Keratinocyte (primary cell): ENCODE measurements at regions not wholly inside any gene's neighbourhood (a gene's known extent, or its start where the extent isn't known, plus 50 kb on each side); places are given as distances from the start of the nearest gene placed in this dataset.

Source experiments
- DNase-seq: peaks from one replicate; pipeline ENCODE4 v3.0.0-alpha.2; 2011; ENCODE audit warnings: low read depth, missing footprints, low spot score
- FAIRE-seq: peaks from 2 replicates; lab custom pipeline; 2011; peaks lifted over from hg19 to GRCh38; lab: Jason Lieb, UNC
- H2AFZ ChIP-seq: 2 replicates; pipeline ENCODE4 v1.6.0; 2012; ENCODE audit warnings: low read length, control low read depth, inconsistent platforms; ENCODE audit not compliant: control insufficient read depth
- H3K27ac ChIP-seq: 2 replicates; pipeline ENCODE4 v1.5.1; 2011; ENCODE audit warnings: low read length; ENCODE audit not compliant: control insufficient read depth, insufficient read depth
- H3K27me3 ChIP-seq: 3 replicates; pipeline ENCODE4 v1.6.0; 2011; ENCODE audit warnings: low read length; ENCODE audit not compliant: control insufficient read depth, insufficient read depth; ENCODE audit errors: extremely low read depth
- H3K36me3 ChIP-seq, 2 experiments: 2 replicates in 1 of 2; 3 replicates in 1 of 2; pipeline ENCODE4 v1.5.1; 2011; ENCODE audit warnings: low read length in 2 of 2, mild to moderate bottlenecking in 1 of 2; ENCODE audit not compliant: control insufficient read depth in 2 of 2, insufficient read depth in 2 of 2; ENCODE audit errors: extremely low read depth in 1 of 2
- H3K4me1 ChIP-seq: 3 replicates; pipeline ENCODE4 v1.5.1; 2011; ENCODE audit warnings: low read length; ENCODE audit not compliant: control insufficient read depth, insufficient read depth; ENCODE audit errors: extremely low read depth
- H3K4me2 ChIP-seq: 3 replicates; pipeline ENCODE4 v1.6.0; 2011; ENCODE audit warnings: low read depth, low read length; ENCODE audit not compliant: control insufficient read depth, insufficient read depth; ENCODE audit errors: extremely low read depth
- H3K4me3 ChIP-seq, 3 experiments: fragments of 200-600 bp in 1 of 3; sonication (generic) in 1 of 3; 2 replicates in 2 of 3; 3 replicates in 1 of 3; pipeline ENCODE4 v1.5.1; 2011 to 2016; ENCODE audit warnings: low read length in 3 of 3, mild to moderate bottlenecking in 3 of 3, control low read depth in 2 of 3, inconsistent platforms in 1 of 3, low read depth in 1 of 3, mixed read lengths in 1 of 3, mixed run types in 1 of 3, moderate library complexity in 1 of 3; ENCODE audit not compliant: control insufficient read depth in 2 of 3, insufficient read depth in 2 of 3; ENCODE audit errors: extremely low read depth in 1 of 3
- H3K79me2 ChIP-seq: 2 replicates; pipeline ENCODE4 v1.6.0; 2012; ENCODE audit warnings: low read length; ENCODE audit not compliant: control insufficient read depth, insufficient read depth
- H3K9ac ChIP-seq: 3 replicates; pipeline ENCODE4 v1.6.0; 2011; ENCODE audit warnings: low read length; ENCODE audit not compliant: control insufficient read depth, insufficient read depth; ENCODE audit errors: extremely low read depth
- H3K9me1 ChIP-seq: 3 replicates; pipeline ENCODE4 v1.6.0; 2011; ENCODE audit warnings: low read length; ENCODE audit not compliant: control insufficient read depth, insufficient read depth; ENCODE audit errors: extremely low read depth
- H3K9me3 ChIP-seq: 2 replicates; pipeline ENCODE4 v1.5.1; 2012; ENCODE audit warnings: low read depth, low read length; ENCODE audit not compliant: control insufficient read depth
- H4K20me1 ChIP-seq: 3 replicates; pipeline ENCODE4 v1.6.0; 2011; ENCODE audit warnings: low read length; ENCODE audit not compliant: control insufficient read depth, insufficient read depth; ENCODE audit errors: extremely low read depth
- CTCF ChIP-seq, 3 experiments: IDR thresholded peaks in 1 of 3; conservative IDR thresholded peaks in 1 of 3; optimal IDR thresholded peaks in 1 of 3; 2 replicates in 2 of 3; 3 replicates in 1 of 3; pipeline versions ENCODE3 to v1.5.1; 2011; ENCODE audit warnings: low read length in 3 of 3, mild to moderate bottlenecking in 3 of 3, moderate library complexity in 2 of 3, control low read depth in 1 of 3, inconsistent platforms in 1 of 3; ENCODE audit not compliant: insufficient read depth in 2 of 3; ENCODE audit errors: extremely low read depth in 1 of 3
- EZH2 ChIP-seq: IDR thresholded peaks from one replicate; pipeline ENCODE4 v1.6.1; 2012; ENCODE audit warnings: inconsistent platforms, mild to moderate bottlenecking, low read length, moderate library complexity
- dilution Hi-C: fragments of 300-500 bp; cut with MboI; formaldehyde crosslinking; loops from one replicate; pipeline ENCODE4 v1.7.0; 2020; ENCODE audit warnings: low sequenced_read_pairs; ENCODE audit not compliant: extremely low pct_ligation_motif_present

GRCh38 chr7:22016507-22016906, 70.8 kb upstream of the CDCA7L start:
- H3K9ac ChIP-seq: no peak overlapping the region
- DNase-seq: no peak
- H4K20me1 ChIP-seq: no peaks in the 10 kb centered on the region
- H3K4me1 ChIP-seq: no peaks in the 10 kb centered on the region
- H3K4me3 ChIP-seq: no peak overlapping the region
- TF ChIP-seq EZH2 (no peak), CTCF (optimal IDR thresholded peaks at IDR 0.05 in 1 of 3, IDR thresholded peaks at IDR 0.05 in 1 of 3, conservative IDR thresholded peaks at IDR 0.05 in 1 of 3; ENCODE audit: extremely low read depth in 1 of 3, insufficient read depth in 2 of 3, low read length in 3 of 3) (no peak)
- H2AFZ ChIP-seq: no peak overlapping the region
- H3K27me3 ChIP-seq: no peaks in the 10 kb centered on the region
- no peaks in the 10 kb centered on the region for H3K36me3 ChIP-seq
- FAIRE-seq: no peak
- dilution Hi-C loops: no loop called here
- H3K9me3 ChIP-seq: no peaks in the 10 kb centered on the region
- H3K4me2 ChIP-seq: no peak overlapping the region
- H3K27ac ChIP-seq: no peak overlapping the region
- no peaks in the 10 kb centered on the region for H3K9me1 ChIP-seq
- no peaks in the 10 kb centered on the region for H3K79me2 ChIP-seq

GRCh38 chr7:22013711-22014110, 68.0 kb upstream of the CDCA7L start:
- Histone ChIP-seq H3K36me3 (no peaks in the 10 kb centered on the region), H3K4me2 (no peak overlapping the region), H4K20me1 (no peaks in the 10 kb centered on the region), H3K27me3 (no peaks in the 10 kb centered on the region), H3K9ac (no peak overlapping the region), H3K79me2 (no peaks in the 10 kb centered on the region), H3K4me1 (no peaks in the 10 kb centered on the region), H3K27ac (no peak overlapping the region), H3K4me3 (no peak overlapping the region), H2AFZ (no peak overlapping the region), H3K9me1 (no peaks in the 10 kb centered on the region), H3K9me3 (no peaks in the 10 kb centered on the region)
- FAIRE-seq: no peak
- dilution Hi-C loops: no loop called here
- TF ChIP-seq CTCF (optimal IDR thresholded peaks at IDR 0.05 in 1 of 3, IDR thresholded peaks at IDR 0.05 in 1 of 3, conservative IDR thresholded peaks at IDR 0.05 in 1 of 3; ENCODE audit: extremely low read depth in 1 of 3, insufficient read depth in 2 of 3, low read length in 3 of 3) (no peak), EZH2 (no peak)
- DNase-seq: no peak
